SK-N-SH (cell line): ENCODE measurements at regions not wholly inside any gene's neighbourhood (a gene's known extent, or its start where the extent isn't known, plus 50 kb on each side); places are given as distances from the start of the nearest gene placed in this dataset.

Source experiments
- CTCF ChIA-PET: fragments of 300-600, 350-600 bp; formaldehyde crosslinking; extraction: SDS; loops from one replicate; lab custom pipeline; 2021; lab: Yijun Ruan, JAX
- POLR2A ChIA-PET: fragments of 350-600 bp; sonication (Branson Sonifier 250); formaldehyde crosslinking; extraction: SDS; loops from one replicate; lab custom pipeline; 2020; ENCODE audit warnings: antibody characterized with exemption, inconsistent platforms; lab: Yijun Ruan, JAX
- DNase-seq: peaks from one replicate; pipeline ENCODE4 v3.0.0; 2012
- H2AFZ ChIP-seq: fragments of 200-600 bp; sonication (generic); 2 replicates; pipeline ENCODE4 v1.8.1; 2016; ENCODE audit warnings: antibody characterized with exemption, mild to moderate bottlenecking, low read depth
- H3F3A ChIP-seq: fragments of 200-600 bp; sonication (generic); replicated peaks from 2 replicates; pipeline ENCODE3; 2016; ENCODE audit warnings: antibody characterized with exemption, mild to moderate bottlenecking; ENCODE audit not compliant: insufficient read depth
- H3K27ac ChIP-seq, 2 experiments: fragments of 200-500 bp in 1 of 2; fragments of 200-600 bp in 1 of 2; sonication (Bioruptor generic) in 1 of 2; sonication (generic), shearing (Covaris generic) in 1 of 2; 2 replicates each; pipeline versions ENCODE4 v1.5.1 to v1.6.1; 2014 to 2016; ENCODE audit warnings: low read depth in 2 of 2, inconsistent platforms in 1 of 2, low read length in 1 of 2, mild to moderate bottlenecking in 1 of 2, mixed read lengths in 1 of 2
- H3K27me3 ChIP-seq: fragments of 200-600 bp; sonication (generic), shearing (Covaris generic); 2 replicates; pipeline ENCODE4 v1.6.1; 2016; ENCODE audit warnings: mixed run types; ENCODE audit not compliant: insufficient read depth
- H3K36me3 ChIP-seq, 2 experiments: fragments of 200-500 bp in 1 of 2; fragments of 200-600 bp in 1 of 2; sonication (Bioruptor generic) in 1 of 2; sonication (generic) in 1 of 2; replicated peaks in 1 of 2; 2 replicates each; pipeline versions ENCODE3 to v1.5.1; 2014 to 2016; ENCODE audit warnings: low read length in 1 of 2, mild to moderate bottlenecking in 1 of 2; ENCODE audit not compliant: insufficient read depth in 2 of 2, control insufficient read depth in 1 of 2
- H3K4me1 ChIP-seq, 2 experiments: fragments of 200-500 bp in 1 of 2; fragments of 200-600 bp in 1 of 2; sonication (Bioruptor generic) in 1 of 2; sonication (generic), shearing (Covaris generic) in 1 of 2; 2 replicates each; pipeline versions ENCODE4 v1.5.1 to v1.6.1; 2014 to 2016; ENCODE audit warnings: low read depth in 1 of 2, low read length in 1 of 2, mixed run types in 1 of 2; ENCODE audit not compliant: insufficient read depth in 2 of 2, control insufficient read depth in 1 of 2
- H3K4me2 ChIP-seq: fragments of 200-600 bp; sonication (generic), shearing (Covaris generic); 2 replicates; pipeline ENCODE4 v1.6.1; 2017; ENCODE audit warnings: mixed run types
- H3K4me3 ChIP-seq, 2 experiments: fragments of 200-500 bp in 1 of 2; fragments of 200-600 bp in 1 of 2; sonication (Bioruptor generic) in 1 of 2; sonication (generic), shearing (Covaris generic) in 1 of 2; 2 replicates each; pipeline versions ENCODE4 v1.5.1 to v1.8.1; 2014 to 2016; ENCODE audit warnings: low read depth in 2 of 2, inconsistent platforms in 1 of 2, low read length in 1 of 2, mild to moderate bottlenecking in 1 of 2, mixed read lengths in 1 of 2, moderate library complexity in 1 of 2
- H3K79me2 ChIP-seq: fragments of 200-600 bp; sonication (generic); 2 replicates; pipeline ENCODE4 v1.8.1; 2017; ENCODE audit warnings: mild to moderate bottlenecking; ENCODE audit not compliant: insufficient read depth
- H3K9ac ChIP-seq: fragments of 200-600 bp; sonication (generic); 2 replicates; pipeline ENCODE4 v1.6.1; 2017; ENCODE audit warnings: mixed run types
- H3K9me2 ChIP-seq: fragments of 200-600 bp; sonication (generic); 2 replicates; pipeline ENCODE4 v1.6.1; 2017; ENCODE audit warnings: mixed run types
- H3K9me3 ChIP-seq: fragments of 200-600 bp; sonication (generic); 2 replicates; pipeline ENCODE4 v1.6.1; 2017; ENCODE audit warnings: mixed run types, mild to moderate bottlenecking, moderate library complexity
- H4K20me1 ChIP-seq: fragments of 200-600 bp; sonication (generic); 2 replicates; pipeline ENCODE4 v1.6.1; 2017; ENCODE audit warnings: mild to moderate bottlenecking, mixed run types; ENCODE audit not compliant: insufficient read depth
- CHD2 ChIP-seq: fragments of 150-350 bp; IDR thresholded peaks from 2 replicates; pipeline ENCODE4 v1.6.1; 2018; ENCODE audit warnings: low read length; ENCODE audit not compliant: partially characterized antibody
- ELF1 ChIP-seq: IDR thresholded peaks from 2 replicates; pipeline ENCODE4 v1.4.0; 2012
- FOSL2 ChIP-seq: IDR thresholded peaks from 2 replicates; pipeline ENCODE4 v1.4.0; 2012; ENCODE audit warnings: low read depth, mild to moderate bottlenecking, moderate library complexity, borderline replicate concordance
- JUND ChIP-seq: IDR thresholded peaks from 2 replicates; pipeline ENCODE4 v1.4.0; 2012
- MEF2A ChIP-seq: IDR thresholded peaks from 2 replicates; pipeline ENCODE4 v1.4.0; 2012; ENCODE audit warnings: low read depth, borderline replicate concordance
- NRF1 ChIP-seq: IDR thresholded peaks from 2 replicates; pipeline ENCODE4 v1.6.1; 2012; ENCODE audit warnings: low read depth, mild to moderate bottlenecking, low read length
- RCOR1 ChIP-seq: fragments of 150-350 bp; IDR thresholded peaks from 2 replicates; pipeline ENCODE4 v1.6.1; 2017; ENCODE audit warnings: antibody characterized with exemption, low read length
- REST ChIP-seq: IDR thresholded peaks from 2 replicates; pipeline ENCODE4 v1.6.1; 2012; ENCODE audit warnings: mild to moderate bottlenecking, low read depth, low read length, moderate library complexity
- RFX5 ChIP-seq: IDR thresholded peaks from 2 replicates; pipeline ENCODE4 v1.6.1; 2012; ENCODE audit warnings: mild to moderate bottlenecking, improper control_type of control experiment, low read length
- TAF1 ChIP-seq: IDR thresholded peaks from 2 replicates; pipeline ENCODE4 v1.6.1; 2012; ENCODE audit warnings: low read depth, mild to moderate bottlenecking, low read length, moderate library complexity, borderline replicate concordance
- TEAD4 ChIP-seq: IDR thresholded peaks from 2 replicates; pipeline ENCODE4 v1.4.0; 2012; ENCODE audit warnings: mild to moderate bottlenecking, borderline replicate concordance; ENCODE audit not compliant: insufficient read depth
- USF1 ChIP-seq: IDR thresholded peaks from 2 replicates; pipeline ENCODE4 v1.4.0; 2012; ENCODE audit warnings: low read depth, borderline replicate concordance
- YY1 ChIP-seq: IDR thresholded peaks from 2 replicates; pipeline ENCODE4 v1.4.0; 2012; ENCODE audit warnings: low read depth, mild to moderate bottlenecking
- WGBS: methylation state at CpG from one replicate; pipeline ENCODE4 v1.1.6; 2017; ENCODE audit warnings: low lambda C conversion rate; 5-methylcytosine and 5-hydroxymethylcytosine counted together

DNA sequence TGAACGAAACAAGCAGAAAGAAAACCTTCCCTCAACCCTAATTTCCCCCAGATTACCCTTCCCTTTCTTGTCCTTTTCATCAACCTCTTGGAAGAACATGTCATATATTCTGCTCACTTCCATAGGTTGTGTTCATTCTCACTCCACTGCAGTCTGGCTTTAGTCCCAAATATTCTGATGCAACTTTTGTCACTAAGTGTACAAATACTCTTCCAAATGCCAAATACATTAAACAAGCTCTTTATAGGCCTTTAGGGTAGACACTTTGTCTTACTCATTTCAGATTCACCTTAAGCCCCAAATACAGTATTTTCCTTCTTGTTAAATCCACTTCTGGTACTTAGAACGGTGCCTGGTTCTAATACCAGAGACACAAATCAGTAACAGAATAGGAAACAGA lies 406.5 kb upstream of the CDIN1 start (continued):
- no peak for TF ChIP-seq REST
- TF ChIP-seq JUND, result no peak
- no peak for TF ChIP-seq ELF1
- no peak for TF ChIP-seq CHD2
- TF ChIP-seq MEF2A, result no peak
- no peak for TF ChIP-seq TAF1
- no peak for TF ChIP-seq FOSL2
- no peak for TF ChIP-seq TEAD4
- TF ChIP-seq YY1, result no peak

DNA sequence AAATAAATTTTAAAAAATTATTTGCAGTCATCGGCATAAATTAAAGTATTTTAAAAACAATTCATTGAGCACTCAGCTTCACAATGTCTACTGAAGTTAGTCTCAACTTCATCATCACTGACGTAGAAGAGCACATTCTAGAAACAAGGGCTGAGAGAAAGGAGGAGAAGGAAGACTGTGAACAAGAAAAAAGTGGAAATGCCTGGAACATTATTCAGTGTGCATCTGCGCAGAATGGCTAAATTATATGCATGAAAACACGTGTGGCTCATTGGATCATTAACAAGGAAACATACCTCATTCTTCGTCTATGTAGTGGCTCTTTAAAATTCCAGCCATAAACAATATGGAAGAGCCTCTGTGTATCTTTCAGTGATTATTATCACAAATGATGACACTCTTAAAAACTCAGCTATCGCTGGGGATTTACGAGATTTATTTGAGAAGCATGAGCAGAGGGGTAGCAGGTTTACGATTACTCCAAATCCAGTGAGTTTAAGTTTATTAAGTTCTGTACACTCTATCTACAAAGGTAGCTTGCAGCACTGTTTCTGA lies 404.2 kb upstream of the CDIN1 start:
- Histone ChIP-seq H3K4me3 (no peak overlapping the region), H3K4me1 (peaks cover 0 to 8% of the 10 kb centered on the region in 2 experiments; a peak in 1 of 4 replicates), H3K9me3 (no peaks in the 10 kb centered on the region), H3K36me3 (no peaks in the 10 kb centered on the region), H4K20me1 (no peaks in the 10 kb centered on the region), H3F3A (no peaks in the 10 kb centered on the region), H3K9ac (no peak overlapping the region), H3K79me2 (no peaks in the 10 kb centered on the region), H2AFZ (no peak overlapping the region), H3K27me3 (no peaks in the 10 kb centered on the region), H3K4me2 (no peak overlapping the region), H3K9me2 (no peaks in the 10 kb centered on the region), H3K27ac (no peak overlapping the region)
- DNase-seq, result no peak
- POLR2A ChIA-PET, result no interaction called here
- WGBS, result 87% methylated on average over 8 of the region's 8 CpGs
- no peak for TF ChIP-seq JUND
- TF ChIP-seq RCOR1, result no peak
- no peak for TF ChIP-seq RFX5
- TF ChIP-seq NRF1, result no peak
- no peak for TF ChIP-seq USF1
- no peak for TF ChIP-seq REST
- CTCF ChIA-PET, result interaction anchor here (0.6 kb wide), 2 partner anchors 12 to 83 kb away, joined by 3 read pairs; no protein-coding TSS in a partner anchor
